Neural crest cell (in vitro differentiated cells): ENCODE measurements at regions not wholly inside any gene's neighbourhood (a gene's known extent, or its start where the extent isn't known, plus 50 kb on each side); places are given as distances from the start of the nearest gene placed in this dataset.
A peak's percentile ranks its signal among the peaks of the same experiment; 100 is the strongest.

ENCODE experiments used
- DNase-seq: peaks from one replicate; pipeline ENCODE4 v3.0.0; 2021; ENCODE audit warnings: low read depth, mixed read lengths, low spot score
- H3K27ac Mint-ChIP-seq: one replicate; pipeline ENCODE4 v1.8.0; 2021; ENCODE audit warnings: mild to moderate bottlenecking, mixed read lengths; ENCODE audit not compliant: unreplicated experiment
- H3K27me3 Mint-ChIP-seq: 2 replicates; pipeline ENCODE4 v1.8.0; 2021; ENCODE audit warnings: low read depth, mild to moderate bottlenecking, mixed read lengths
- H3K36me3 Mint-ChIP-seq: 2 replicates; pipeline ENCODE4 v1.8.0; 2021; ENCODE audit warnings: low read depth, mild to moderate bottlenecking, mixed read lengths
- H3K4me1 Mint-ChIP-seq: 2 replicates; pipeline ENCODE4 v1.8.0; 2021; ENCODE audit warnings: mixed read lengths
- H3K4me3 Mint-ChIP-seq: one replicate; pipeline ENCODE4 v1.8.0; 2021; ENCODE audit warnings: mild to moderate bottlenecking, mixed read lengths
- H3K9me3 Mint-ChIP-seq: 2 replicates; pipeline ENCODE4 v1.8.0; 2021; ENCODE audit warnings: mixed read lengths
- TF ChIP-seq, protein P1 (sequence below): fragments of 200-600 bp; sonication (generic); conservative IDR thresholded peaks from 2 replicates; pipeline ENCODE4 v1.5.0; 2021; ENCODE audit warnings: antibody characterized with exemption, mild to moderate bottlenecking

DNA sequence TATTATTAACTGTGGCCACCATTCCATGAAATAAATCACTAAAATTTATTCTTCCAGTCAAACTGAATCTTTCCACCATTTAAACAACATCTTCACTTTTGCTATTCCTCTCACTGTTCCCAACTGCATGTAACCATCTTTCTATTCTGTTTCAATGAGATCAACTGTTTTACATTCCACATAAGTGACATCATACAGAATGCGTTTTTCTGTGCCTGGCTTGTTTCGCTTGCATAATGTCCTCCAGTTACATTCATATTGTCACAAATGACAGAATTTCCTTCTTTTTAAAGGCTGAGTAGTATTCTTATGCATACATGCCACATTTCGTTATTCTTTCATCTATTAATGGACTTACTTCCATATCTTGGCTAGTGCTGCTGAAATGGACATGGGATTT, 738.2 kb downstream of the SEMA5A start:
- TF ChIP-seq, protein P1, sequence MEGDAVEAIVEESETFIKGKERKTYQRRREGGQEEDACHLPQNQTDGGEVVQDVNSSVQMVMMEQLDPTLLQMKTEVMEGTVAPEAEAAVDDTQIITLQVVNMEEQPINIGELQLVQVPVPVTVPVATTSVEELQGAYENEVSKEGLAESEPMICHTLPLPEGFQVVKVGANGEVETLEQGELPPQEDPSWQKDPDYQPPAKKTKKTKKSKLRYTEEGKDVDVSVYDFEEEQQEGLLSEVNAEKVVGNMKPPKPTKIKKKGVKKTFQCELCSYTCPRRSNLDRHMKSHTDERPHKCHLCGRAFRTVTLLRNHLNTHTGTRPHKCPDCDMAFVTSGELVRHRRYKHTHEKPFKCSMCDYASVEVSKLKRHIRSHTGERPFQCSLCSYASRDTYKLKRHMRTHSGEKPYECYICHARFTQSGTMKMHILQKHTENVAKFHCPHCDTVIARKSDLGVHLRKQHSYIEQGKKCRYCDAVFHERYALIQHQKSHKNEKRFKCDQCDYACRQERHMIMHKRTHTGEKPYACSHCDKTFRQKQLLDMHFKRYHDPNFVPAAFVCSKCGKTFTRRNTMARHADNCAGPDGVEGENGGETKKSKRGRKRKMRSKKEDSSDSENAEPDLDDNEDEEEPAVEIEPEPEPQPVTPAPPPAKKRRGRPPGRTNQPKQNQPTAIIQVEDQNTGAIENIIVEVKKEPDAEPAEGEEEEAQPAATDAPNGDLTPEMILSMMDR: no peak
- no peak overlapping the region for H3K27ac Mint-ChIP-seq
- peaks cover 30% of the 10 kb centered on the region for H3K9me3 Mint-ChIP-seq
- no peaks in the 10 kb centered on the region for H3K27me3 Mint-ChIP-seq
- H3K4me1 Mint-ChIP-seq: no peaks in the 10 kb centered on the region
- no peak overlapping the region for H3K4me3 Mint-ChIP-seq
- no peak for DNase-seq
- peaks cover 33% of the 10 kb centered on the region for H3K36me3 Mint-ChIP-seq

DNA sequence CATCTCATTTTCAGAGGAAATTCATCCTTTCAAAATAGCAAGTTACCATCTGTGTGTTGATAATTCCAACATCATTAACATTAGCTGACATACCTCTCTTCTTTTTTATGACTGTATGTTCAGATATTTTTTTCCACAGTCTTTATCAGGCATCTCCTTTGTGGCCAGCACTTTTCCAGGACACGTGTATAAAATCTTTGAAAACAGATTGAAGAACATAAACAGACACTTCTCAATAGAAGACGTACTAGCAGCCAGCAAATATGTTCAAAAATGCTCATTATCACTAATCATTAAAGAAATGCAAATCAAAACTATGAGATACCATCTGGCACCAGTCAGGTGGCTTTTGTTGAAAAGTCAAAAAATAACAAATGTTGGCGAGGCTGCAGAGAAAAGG, 734.3 kb downstream of the SEMA5A start:
- H3K4me1 Mint-ChIP-seq: no peaks in the 10 kb centered on the region

DNA sequence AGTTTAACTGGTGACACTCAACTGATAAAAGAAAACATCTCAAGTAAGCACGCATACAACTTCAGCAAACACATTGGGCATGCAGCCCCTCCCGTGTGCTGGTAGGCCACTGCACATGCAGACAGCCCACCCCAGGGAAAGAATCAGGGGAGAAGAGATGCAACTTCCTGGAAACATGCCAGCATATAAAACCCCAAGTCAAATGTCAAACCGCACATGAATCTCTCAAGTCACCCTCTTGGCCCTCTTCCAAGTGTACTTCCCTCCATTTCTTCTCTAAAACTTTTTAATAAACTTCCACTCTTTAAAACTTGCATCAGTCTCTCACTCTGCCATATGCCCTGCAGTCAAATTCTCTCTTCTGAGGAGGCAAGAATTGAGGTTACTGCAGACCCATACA, 732.7 kb downstream of the SEMA5A start:
- Mint-ChIP-seq H3K27ac (peak overlapping the region; percentile 7), H3K4me3 (no peak overlapping the region), H3K4me1 (no peaks in the 10 kb centered on the region), H3K9me3 (peaks cover 22% of the 10 kb centered on the region), H3K27me3 (no peaks in the 10 kb centered on the region), H3K36me3 (peaks cover 27% of the 10 kb centered on the region)
- no peak for DNase-seq
- TF ChIP-seq, protein P1: no peak

More for the DNA sequence above, 734.3 kb downstream of the SEMA5A start:
- Mint-ChIP-seq H3K27me3 (no peaks in the 10 kb centered on the region), H3K36me3 (peaks cover 29% of the 10 kb centered on the region), H3K9me3 (peaks cover 18% of the 10 kb centered on the region), H3K27ac (no peak overlapping the region), H3K4me3 (no peak overlapping the region)
- TF ChIP-seq, protein P1: no peak
- no peak for DNase-seq

DNA sequence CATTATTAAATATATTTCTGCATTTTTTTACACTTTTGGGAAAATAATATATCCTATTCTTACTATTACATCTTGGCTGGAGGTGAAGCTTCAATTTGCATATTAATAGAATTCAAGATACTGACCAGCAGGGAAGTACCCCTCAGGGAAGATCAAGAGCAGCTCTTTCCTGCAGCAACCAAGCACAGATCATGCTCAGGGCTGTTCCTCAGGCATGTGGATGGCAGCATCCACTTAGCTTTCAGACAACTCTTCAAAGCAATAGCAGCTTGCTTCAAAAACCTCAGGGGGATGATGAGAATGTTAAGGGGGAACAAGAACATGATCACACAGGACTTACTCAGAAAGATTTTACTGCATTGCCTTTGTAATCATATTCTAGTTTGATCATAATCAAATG, 731.8 kb downstream of the SEMA5A start:
- Mint-ChIP-seq H3K27me3 (no peaks in the 10 kb centered on the region), H3K9me3 (peaks cover 22% of the 10 kb centered on the region), H3K36me3 (peaks cover 29% of the 10 kb centered on the region), H3K4me1 (no peaks in the 10 kb centered on the region), H3K27ac (no peak overlapping the region), H3K4me3 (no peak overlapping the region)
- no peak for DNase-seq
- TF ChIP-seq, protein P1: no peak

DNA sequence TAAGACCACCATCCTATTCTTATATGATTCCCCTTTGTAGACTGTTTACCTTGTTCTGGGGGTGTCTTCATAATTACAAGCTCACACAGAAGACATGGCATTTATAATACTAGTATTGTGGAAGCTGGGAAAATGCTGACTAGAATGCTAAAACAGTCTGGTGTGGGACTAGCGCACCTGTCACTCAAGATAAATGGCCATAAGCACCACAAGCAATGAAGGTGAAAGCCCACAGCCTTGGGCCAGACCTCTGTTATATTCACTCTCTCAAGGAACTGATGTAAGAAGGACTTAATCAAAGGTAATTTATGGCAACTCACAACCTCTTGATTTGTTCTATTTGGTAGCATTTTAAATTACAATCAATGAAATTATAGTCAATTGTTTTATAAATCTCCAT, 721.5 kb downstream of the SEMA5A start:
- Mint-ChIP-seq H3K4me1 (peaks cover 25% of the 10 kb centered on the region), H3K4me3 (no peak overlapping the region), H3K9me3 (peaks cover 13% of the 10 kb centered on the region), H3K36me3 (peaks cover 15% of the 10 kb centered on the region), H3K27me3 (no peaks in the 10 kb centered on the region), H3K27ac (no peak overlapping the region)
- TF ChIP-seq, protein P1: no peak
- DNase-seq: no peak
